ENCODE measurements at regions not wholly inside any gene's neighbourhood (a gene's known extent, or its start where the extent isn't known, plus 50 kb on each side); places are given as distances from the start of the nearest gene placed in this dataset.
"Not testable (repeated sequence)": the region's sequence is repeated elsewhere in the genome, so short reads cannot be mapped to it uniquely, and the experiment has no call there.

- not testable (repeated sequence) for TF ChIP-seq CTCF, POLR2A (IDR thresholded peaks at IDR 0.05)
Observed at GRCh38 chrX:144127570-144128169, 243.8 kb downstream of the UBE2NL start.

Data from adrenal gland (tissue), 5 donors.